ENCODE measurements at regions not wholly inside any gene's neighbourhood (a gene's known extent, or its start where the extent isn't known, plus 50 kb on each side); places are given as distances from the start of the nearest gene placed in this dataset.
"Not testable (repeated sequence)": the region's sequence is repeated elsewhere in the genome, so short reads cannot be mapped to it uniquely, and the experiment has no call there.

DNA sequence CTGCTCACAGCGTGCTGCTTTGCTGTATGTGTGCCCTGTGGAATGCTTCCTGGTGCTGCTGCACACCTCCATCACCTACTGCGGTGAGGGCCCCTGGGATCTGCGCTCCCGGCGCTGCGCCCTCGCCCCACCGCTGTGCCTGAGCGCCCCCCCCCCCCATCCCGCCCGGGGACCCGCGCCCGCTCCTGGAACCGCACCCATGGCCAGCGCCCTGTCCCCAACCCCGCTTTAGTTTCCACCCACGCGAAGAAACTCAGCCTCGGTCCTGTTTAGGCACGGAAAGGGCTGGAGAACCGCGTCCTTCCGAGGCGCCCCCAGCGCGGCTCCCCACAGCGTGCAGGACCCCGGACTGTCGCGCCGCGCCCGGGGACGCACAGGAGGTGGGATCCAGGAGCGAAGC lies 265.5 kb downstream of the POTEB3 start:
- not testable (repeated sequence) for ATAC-seq

DNA sequence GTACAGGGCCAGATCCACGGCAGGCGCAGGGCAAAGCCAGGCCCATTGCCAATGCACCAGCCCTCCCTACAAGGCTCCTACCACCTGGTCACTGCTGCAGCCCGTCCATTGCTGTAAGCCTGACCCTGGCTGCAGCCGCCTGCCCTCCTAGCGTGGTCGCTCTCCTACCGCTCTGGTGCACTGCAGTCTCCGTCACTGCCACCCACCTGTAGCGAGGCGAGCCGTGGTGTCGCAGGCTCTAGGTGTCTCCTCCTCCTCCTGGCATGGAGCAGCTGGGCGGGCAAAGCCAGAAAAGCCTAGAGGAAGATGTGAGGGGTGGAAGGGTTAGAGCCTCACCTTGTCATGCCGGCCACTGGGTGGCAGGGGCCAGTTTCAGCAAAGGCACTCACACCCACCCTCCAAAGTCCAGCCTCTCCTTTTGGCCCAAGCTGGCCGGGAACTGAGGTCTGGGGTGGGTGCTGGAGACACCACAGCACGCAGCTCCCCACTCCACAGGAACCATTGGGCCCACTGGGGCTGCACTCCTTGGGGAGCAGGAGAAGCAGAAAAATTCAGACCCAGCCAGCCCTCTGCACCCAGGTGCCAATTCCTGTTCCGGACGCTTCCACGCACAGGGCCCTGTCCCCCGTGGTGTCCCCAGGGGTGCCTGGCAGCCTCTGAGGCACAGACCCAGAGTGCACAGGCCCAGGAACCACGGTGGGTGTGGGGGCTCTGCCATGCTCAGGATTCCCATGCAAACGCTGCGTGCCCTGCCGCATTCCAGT lies 285.3 kb upstream of the POTEB2 start:
- ATAC-seq = not testable (repeated sequence)

DNA sequence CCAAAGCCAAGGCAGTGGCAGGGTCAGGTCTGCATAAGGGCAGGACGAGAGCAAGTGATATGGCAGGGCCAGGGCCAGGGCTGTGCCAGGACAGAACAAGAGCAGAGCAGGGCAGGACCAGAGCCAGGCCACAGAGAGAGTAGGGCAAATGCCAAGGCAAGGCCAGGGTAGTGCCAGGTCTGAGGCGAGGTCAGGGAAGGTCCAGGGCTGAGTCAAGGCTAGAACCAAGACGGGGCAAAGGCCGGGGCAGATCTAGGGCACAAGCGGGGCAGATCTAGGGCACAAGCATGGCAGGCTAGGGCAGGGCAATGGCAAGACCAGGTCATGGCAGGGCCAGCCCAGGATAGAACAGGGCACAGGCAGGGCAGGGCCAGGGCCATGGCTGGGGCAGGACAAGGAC lies 282.0 kb upstream of the POTEB2 start:
- ATAC-seq = not testable (repeated sequence)

DNA sequence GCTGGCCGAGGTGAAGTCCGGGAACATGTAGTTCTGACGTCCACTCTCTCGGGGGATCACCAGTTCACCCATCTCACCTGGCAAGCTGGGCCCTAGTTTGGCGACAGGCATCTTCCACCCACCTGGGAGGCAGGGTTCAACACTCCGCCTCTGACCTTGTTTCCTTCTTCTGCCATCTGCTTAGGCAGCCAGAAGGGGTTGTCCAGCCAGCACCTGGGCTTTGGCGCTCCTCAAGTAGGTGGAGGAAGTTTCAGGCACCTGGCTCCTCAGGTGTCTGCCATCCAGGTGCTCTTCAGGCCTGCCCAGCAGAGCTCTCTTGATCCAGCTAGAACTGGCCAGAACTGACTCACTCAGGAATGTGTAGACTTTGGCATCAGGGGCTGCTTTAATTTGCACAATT lies 267.8 kb upstream of the POTEB2 start:
- not testable (repeated sequence) for ATAC-seq

DNA sequence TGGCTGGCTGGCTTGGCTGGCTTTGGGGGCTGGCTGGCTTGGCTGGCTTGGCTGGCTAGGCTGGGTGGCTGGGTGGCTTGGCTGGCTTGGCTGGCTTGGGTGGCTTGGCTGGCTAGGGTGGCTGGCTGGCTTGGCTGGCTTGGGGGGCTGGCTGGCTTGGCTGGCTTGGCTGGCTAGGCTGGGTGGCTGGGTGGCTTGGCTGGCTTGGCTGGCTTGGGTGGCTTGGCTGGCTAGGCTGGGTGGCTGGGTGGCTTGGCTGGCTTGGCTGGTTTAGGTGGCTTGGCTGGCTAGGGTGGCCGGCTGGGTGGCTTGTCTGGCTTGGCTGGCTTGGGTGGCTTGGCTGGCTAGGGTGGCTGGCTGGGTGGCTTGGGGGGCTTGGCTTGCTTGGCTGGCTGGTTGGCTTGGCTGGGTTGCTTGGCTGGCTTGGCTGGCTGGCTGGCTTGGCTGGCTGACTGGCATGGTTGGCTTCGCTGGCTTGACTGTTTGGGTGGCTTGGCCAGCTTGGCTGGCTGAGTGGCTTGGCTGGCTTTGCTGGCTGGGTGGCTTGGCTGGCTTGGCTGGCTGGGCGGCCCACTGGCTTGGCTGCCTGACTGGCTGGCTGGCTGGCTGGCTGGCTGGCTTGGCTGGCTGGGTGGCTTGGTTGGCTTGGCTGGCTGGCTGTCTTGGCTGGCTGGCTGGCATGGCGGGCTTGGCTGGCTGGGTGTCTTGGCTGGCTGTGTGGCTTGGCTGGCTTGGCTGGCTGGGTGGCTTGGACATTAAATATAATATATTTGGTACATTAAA lies 246.3 kb upstream of the POTEB2 start:
- ATAC-seq = not testable (repeated sequence)

DNA sequence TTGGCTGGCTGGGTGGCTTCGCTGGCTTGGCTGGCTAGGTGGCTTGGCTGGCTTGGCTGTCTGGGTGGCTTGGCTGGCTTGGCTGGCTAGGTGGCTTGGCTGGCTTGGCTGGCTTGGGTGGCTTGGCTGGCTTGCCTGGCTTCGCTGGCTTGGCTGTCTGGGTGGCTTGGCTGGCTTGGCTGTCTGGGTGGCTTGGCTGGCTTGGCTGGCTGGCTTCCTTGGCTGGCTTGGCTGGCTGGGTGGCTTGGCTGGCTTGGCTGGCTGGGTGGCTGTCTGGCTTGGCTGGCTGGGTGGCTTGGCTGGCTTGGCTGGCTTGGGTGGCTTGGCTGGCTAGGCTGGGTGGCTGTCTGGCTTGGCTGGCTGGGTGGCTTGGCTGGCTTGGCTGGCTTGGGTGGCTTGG lies 245.7 kb upstream of the POTEB2 start:
- ATAC-seq = not testable (repeated sequence)

DNA sequence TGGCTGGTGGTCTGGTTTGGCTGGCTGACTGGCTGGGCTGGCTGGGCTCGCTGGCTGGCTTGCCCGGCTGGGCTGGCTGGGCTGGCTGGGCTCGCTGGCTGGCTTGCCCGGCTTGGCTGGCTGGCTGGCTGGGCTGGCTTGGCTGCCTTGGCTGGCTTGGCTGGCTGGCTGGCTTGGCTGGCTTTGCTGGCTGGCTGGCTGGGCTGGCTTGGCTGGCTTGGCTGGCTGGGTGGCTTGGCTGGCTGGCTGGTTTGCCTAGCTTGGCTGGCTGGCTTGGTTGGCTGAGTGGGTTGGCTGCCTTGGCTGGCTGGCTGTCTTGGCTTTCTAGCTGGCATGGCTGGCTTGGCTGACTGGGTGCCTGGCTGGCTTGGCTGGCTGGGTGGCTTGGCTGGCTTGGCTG lies 245.1 kb upstream of the POTEB2 start:
- not testable (repeated sequence) for ATAC-seq

DNA sequence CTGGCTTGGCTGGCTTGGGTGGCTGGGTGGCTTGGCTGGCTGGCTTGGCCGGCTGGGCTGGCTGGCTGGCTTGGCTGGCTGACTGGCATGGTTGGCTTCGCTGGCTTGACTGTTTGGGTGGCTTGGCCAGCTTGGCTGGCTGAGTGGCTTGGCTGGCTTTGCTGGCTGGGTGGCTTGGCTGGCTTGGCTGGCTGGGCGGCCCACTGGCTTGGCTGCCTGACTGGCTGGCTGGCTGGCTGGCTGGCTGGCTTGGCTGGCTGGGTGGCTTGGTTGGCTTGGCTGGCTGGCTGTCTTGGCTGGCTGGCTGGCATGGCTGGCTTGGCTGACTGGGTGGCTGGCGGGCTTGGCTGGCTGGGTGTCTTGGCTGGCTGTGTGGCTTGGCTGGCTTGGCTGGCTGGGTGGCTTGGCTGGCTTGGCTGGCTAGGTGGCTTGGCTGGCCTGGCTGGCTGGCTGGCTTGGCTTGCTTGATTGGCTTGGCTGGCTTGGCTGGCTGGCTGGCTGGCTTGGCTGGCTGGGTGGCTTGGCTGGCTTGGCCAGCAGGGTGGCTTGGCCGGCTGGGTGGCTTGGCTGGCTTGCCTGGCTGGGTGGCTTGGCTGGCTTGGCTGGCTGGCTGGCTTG lies 244.2 kb upstream of the POTEB2 start:
- ATAC-seq = not testable (repeated sequence)

DNA sequence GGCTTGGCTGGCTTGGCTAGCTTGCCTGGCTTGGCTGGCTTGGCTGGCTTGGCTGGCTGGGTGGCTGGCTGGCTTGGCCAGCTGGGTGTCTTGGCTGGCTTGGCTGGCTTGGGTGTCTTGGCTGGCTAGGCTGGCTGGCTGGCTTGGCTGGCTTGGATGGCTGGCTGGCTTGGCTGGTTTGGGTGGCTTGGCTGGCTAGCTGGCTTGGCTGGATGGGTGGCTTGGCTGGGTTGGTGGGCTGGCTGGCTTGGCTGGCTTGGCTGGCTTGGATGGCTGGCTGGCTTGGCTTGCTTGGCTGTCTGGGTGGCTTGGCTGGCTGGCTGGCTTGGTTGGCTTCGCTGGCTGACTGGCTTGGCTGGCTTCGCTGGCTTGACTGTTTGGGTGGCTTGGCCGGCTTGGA lies 242.3 kb upstream of the POTEB2 start:
- not testable (repeated sequence) for ATAC-seq

DNA sequence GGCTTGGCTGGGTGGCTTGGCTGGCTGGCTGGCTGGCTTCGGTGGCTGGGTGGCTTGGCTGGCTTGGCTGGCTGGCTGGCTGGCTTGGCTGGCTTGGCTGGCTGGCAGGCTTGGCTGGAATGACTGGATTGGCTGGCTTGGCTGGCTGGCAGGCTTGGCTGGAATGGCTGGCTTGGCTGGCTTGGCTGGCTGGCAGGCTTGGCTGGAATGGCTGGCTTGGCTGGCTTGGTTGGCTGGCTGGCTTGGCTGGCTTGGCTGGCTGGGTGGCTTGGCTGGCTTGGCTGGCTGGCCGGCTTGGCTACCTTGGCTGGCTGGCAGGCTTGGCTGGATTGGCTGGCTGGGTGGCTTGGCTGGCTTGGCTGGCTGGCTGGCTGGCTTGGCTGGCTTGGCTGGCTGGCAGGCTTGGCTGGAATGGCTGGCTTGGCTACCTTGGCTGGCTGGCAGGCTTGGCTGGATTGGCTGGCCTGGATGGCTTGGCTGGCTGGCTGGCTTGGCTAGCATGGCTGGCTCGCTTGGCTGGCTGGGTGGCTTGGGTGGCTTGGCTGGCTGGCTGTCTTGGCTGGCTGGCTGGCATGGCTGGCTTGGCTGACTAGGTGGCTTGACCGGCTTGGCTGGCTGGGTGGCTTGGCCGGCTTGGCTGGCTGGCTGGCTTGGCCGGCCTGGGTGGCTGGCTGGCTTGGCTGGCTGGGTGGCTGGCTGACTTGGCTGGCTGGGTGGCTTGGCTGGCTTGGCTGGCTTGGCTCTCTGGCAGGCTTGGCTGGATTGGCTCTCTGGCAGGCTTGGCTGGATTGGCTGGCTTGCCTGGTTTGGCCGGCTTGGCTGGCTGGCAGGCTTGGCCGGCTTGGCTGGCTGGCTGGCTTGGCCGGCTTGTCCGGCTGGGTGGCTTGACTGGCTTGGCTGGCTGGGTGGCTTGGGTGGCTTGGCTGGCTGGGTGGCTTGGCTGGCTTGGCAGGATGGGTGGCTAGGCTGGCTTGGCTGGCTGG lies 241.6 kb upstream of the POTEB2 start:
- ATAC-seq = not testable (repeated sequence)

DNA sequence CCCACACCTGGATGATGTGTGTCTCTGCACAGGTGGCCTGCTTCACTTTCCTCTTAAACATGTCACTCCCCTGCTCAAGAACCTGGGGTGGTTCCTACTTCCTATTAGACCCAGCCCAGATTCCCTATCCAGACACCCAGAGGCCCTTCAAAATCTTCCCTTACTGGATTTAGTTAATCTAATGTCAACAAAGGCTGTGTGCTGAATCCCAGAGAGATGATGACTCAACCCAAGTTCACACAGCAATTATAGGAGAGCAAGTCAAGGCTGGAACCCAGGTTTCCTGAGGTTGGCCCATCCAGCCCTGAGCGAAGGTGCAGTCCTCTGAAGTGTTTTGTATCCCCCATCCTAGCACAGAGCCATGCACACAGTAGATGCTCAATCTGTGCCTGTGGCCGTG lies 230.5 kb upstream of the POTEB2 start:
- ATAC-seq = not testable (repeated sequence)

DNA sequence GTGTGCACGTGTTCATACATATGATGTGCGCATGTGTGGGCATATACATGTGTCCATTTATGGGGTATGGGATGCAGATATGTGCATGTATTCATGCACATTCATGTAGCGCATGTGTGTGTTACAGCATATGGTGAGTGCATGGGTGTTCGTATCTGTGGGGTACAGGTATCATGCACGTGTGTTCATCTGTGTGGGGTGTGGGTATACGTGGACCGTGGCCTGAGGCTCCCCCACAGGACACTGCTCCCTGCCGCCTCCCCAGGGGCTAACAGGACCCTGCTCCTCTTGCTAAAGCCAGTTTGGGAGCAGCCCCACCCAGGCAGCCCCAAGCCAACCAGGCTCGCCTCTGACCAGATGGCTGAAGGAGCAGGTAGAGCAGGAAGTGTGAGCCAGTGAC lies 213.4 kb upstream of the POTEB2 start:
- not testable (repeated sequence) for ATAC-seq

DNA sequence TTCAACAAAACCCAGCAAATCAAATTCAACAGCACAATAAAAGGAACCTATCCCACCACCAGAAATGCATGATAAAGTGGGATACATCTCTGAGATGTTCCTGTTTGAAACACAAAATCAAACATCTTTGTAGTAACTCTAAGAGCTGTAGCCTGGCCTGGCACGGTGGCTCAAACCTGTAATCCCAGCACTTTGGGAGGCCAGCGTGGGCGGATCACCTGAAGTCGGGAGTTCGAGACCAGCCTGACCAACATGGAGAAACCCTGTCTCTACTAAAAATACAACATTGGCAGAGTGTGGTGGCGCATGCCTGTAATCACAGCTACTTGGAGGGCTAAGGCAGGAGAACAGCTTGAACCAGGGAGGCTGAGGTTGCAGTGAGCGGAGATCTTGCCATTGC lies 202.8 kb upstream of the POTEB2 start:
- not testable (repeated sequence) for ATAC-seq

DNA sequence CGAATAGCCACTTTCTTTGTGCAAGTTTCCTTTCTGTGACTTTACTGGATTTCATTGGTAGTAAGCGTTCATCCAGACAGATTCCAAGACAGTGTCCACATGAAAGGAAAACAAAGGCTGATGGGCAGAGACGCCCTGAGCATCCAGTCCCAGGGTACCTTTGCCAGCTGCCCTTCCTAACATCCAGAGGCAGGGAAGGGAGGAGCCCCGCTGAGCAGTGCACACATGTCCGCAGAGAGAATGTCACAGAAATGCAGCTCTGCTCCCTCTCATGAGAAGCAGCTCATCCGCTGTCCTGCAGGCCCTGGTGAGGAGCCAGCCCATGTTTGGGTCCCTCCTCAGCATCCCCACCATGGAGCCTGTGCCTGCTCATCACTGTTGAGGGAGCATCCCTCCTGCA lies 197.4 kb upstream of the POTEB2 start:
- ATAC-seq = not testable (repeated sequence)

DNA sequence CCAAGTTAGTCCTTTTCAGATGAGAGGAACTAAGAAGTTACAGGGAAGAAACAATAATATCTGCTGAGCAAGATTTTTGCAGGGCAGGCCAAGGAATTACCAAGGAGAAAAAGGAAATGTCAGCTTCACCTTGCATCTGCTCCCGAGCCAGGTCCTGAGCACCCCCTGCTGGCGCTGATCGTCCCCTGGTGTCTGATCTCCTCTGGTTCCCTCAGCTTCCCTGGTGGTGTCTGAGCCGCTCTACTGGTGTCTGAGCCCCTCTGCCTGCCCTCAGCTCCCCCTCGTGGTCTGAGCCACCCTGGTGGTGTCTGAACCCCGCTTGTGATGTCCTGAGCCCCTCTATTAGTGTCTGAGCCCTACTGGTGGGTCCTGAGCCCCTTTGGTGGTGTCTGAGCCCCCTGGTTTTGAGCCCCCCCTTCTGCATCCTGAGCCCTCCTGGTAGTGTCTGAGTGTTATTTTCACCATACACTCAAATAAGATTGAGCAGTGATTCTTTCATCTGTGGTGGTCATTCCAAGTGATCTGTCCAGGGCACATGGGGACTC lies 196.6 kb upstream of the POTEB2 start:
- not testable (repeated sequence) for ATAC-seq

DNA sequence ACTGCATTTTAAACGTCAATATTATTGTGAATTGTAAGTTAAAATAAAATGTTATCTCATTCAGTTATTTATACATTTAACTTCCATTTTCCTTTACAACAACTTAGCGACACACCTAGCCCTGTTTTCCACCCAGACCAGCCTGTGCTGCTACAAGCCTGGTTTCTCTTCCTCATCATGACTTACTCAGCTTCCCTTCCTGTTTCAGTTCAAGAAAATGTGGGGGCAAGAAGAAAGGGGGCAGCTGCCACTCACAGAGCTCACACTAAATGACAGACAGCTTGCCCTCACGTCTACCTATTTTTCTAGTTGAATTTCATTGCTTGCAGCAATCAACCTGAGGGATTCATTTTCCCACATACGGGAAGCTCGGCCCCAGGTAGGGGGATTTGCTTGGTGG lies 185.8 kb upstream of the POTEB2 start:
- ATAC-seq = not testable (repeated sequence)

DNA sequence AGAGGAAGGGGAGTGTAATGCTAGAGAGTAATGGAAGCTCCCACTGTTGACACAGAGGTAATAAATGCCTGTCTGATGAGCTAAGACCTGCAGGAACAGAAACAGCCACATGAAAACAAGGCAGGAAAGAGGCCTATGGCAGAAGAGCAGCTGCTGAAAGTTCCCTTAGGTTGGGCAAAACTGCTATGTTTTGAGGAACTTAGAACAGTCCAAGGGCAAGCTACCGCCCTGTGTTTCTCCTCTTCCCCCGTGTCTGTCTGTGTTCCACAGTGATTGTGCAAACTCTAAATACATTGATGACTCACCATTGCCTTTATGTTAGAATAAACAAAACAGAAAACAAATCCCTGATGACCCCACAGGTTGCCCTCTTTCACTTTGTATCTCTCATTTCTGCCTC lies 165.6 kb upstream of the POTEB2 start:
- not testable (repeated sequence) for ATAC-seq

DNA sequence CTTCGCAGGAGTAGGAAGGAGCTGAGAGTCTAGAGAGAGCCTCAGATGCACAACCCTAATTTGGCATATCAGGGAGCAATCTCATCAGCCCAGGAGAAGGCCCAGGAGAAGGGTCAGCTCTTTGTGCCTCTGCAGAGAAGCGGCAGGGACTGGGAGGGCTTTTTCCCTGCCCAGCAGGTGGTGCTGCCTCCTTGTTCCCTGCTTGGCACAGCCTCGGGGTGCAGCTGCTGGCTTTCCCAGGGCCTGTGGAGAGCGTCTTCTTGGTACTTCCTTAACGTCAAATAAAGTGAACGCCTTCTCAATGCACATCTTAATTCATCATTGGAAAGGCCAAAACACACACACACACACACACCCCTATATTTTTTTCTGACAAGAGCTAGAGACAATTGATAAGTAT lies 162.9 kb upstream of the POTEB2 start:
- not testable (repeated sequence) for ATAC-seq

DNA sequence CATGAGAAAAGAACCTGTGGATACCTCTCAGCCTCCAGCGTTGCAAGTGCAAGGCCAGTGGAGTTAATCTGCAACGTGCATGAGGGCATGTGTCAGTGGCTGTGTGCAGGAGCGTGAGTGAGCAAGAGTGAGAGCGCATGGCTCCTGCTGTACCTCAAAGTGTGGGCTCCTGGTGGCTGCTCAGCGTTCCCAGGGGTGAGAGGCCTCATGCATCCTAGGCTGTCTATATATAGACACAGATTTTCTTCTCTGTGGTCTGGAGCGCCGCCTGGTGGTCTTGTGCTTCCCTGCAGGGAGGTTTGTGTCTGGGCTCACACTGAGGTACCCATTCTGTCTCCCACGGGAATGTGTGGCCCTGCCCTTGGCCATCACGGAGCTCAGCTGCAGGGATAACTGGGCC lies 161.8 kb upstream of the POTEB2 start:
- ATAC-seq = not testable (repeated sequence)

DNA sequence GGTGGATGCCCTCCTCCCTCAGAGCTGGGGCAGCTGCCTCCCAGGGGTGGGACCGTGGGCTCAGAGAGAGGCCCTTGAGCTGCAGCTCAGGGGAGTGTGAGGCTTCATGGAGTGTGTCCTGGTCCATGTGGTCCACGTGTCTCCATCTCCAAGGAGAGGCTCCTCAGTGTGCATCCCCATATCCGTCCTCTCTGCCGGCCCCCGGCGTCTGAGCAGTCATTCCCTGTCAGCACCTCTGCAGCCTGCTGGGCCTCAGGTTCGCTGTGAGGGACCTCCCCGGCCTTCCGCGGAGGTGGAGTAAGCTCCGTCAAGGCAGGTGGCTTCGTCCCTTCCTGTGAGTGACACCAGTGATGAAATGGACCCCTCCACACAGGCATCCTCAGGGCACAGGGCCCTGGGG lies 160.7 kb upstream of the POTEB2 start:
- ATAC-seq = not testable (repeated sequence)

DNA sequence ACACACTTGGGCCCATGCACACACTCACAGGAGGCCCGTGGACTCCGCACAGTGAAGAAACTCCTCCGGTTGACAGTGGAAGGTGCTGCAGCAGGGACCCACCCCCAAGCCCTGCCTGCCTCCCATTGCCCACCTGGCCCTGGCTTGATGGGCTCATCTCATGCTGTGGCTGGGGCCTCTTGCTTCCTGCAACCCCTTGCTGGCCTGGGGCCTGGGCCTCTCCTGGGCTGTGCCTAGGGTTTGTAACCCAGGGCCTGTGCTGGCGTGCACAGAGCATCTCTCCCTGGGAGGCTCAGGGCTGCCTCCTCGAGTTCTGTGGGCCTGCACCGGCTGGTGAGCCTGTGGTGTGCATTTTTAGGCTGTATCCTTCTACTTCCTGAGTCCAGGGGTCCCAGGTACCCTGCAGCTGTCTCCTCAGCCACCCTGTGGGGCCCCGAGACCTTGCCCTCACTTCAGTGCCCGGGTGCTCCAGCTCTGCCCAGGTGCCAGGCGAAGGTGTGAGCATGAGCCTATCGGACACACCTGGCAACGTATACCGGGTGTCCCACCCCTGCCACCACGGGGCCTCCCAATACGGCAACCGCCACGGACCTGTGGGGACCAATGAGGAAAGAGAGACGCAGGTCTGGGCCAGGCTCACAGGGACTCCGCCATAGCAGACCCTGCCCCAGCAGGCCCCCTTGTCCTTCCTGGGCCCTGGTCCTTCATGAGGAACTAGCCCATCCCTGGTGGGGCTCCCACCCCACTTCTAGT lies 158.3 kb upstream of the POTEB2 start:
- ATAC-seq = not testable (repeated sequence)
